ENCODE measurements at regions not wholly inside any gene's neighbourhood (a gene's known extent, or its start where the extent isn't known, plus 50 kb on each side); places are given as distances from the start of the nearest gene placed in this dataset.

- peak in 1 of 2 donors; percentile 9 for DNase-seq
- Histone ChIP-seq H2AFZ (ENCODE audit: insufficient read depth, low read length, poor library complexity) (no peak overlapping the region), H3K27me3 (ENCODE audit: insufficient read depth, low read length) (no peaks in the 10 kb centered on the region), H3K18ac (ENCODE audit: low read length) (no peak overlapping the region), H3K14ac (ENCODE audit: low read length) (no peak overlapping the region), H2BK5ac (ENCODE audit: low read depth, low read length, poor library complexity) (no peak overlapping the region), H3K4me3 (ENCODE audit: low read depth, low read length) (no peak overlapping the region), H4K8ac (ENCODE audit: low read depth, low read length) (no peak overlapping the region), H3K4ac (ENCODE audit: low read depth, low read length) (no peak overlapping the region), H3K27ac (ENCODE audit: low read depth, low read length) (no peak overlapping the region), H3K9ac (ENCODE audit: low read length) (no peak overlapping the region), H3K23ac (ENCODE audit: low read length) (no peak overlapping the region), H2AK5ac (ENCODE audit: low read length) (no peak overlapping the region), H4K91ac (ENCODE audit: low read depth, low read length) (no peak overlapping the region), H3K79me2 (ENCODE audit: control insufficient read depth, insufficient read depth, low read length, poor library complexity) (no peaks in the 10 kb centered on the region), H2BK12ac (ENCODE audit: low read length) (no peak overlapping the region), H3K4me1 (ENCODE audit: control insufficient read depth in 1 of 2, insufficient read depth in 2 of 2, low read length in 2 of 2) (peaks cover 2 to 4% of the 10 kb centered on the region in 2 experiments), H4K12ac (ENCODE audit: low read depth, low read length) (no peak overlapping the region), H2BK120ac (ENCODE audit: insufficient read depth, low read length, poor library complexity) (no peak overlapping the region), H3K79me1 (ENCODE audit: low read length) (no peaks in the 10 kb centered on the region), H3K36me3 (ENCODE audit: control insufficient read depth in 1 of 2, insufficient read depth in 2 of 2, low read length in 2 of 2) (no peaks in the 10 kb centered on the region), H3K9me3 (ENCODE audit: insufficient read depth, low read depth, low read length) (no peaks in the 10 kb centered on the region), H3K4me2 (ENCODE audit: low read length) (no peak overlapping the region)
- no CpG with 5 or more reads among the region's 7 CpGs for WGBS (ENCODE audit: extremely low coverage, insufficient coverage, insufficient read length)
Measured at GRCh38 chr16:9259914-9260608, 168.6 kb downstream of the HAPSTR1 start.

- Histone ChIP-seq H3K14ac (ENCODE audit: low read length) (no peak overlapping the region), H3K23ac (ENCODE audit: low read length) (no peak overlapping the region), H2AFZ (ENCODE audit: insufficient read depth, low read length, poor library complexity) (no peak overlapping the region), H3K4me2 (ENCODE audit: low read length) (no peak overlapping the region), H4K12ac (ENCODE audit: low read depth, low read length) (no peak overlapping the region), H2BK5ac (ENCODE audit: low read depth, low read length, poor library complexity) (no peak overlapping the region), H3K9me3 (ENCODE audit: insufficient read depth, low read depth, low read length) (no peaks in the 10 kb centered on the region), H3K9ac (ENCODE audit: low read length) (no peak overlapping the region), H2BK12ac (ENCODE audit: low read length) (no peak overlapping the region), H3K79me2 (ENCODE audit: control insufficient read depth, insufficient read depth, low read length, poor library complexity) (no peaks in the 10 kb centered on the region), H3K79me1 (ENCODE audit: low read length) (no peaks in the 10 kb centered on the region), H4K8ac (ENCODE audit: low read depth, low read length) (no peak overlapping the region), H3K4me1 (ENCODE audit: control insufficient read depth in 1 of 2, insufficient read depth in 2 of 2, low read length in 2 of 2) (peaks cover 2 to 4% of the 10 kb centered on the region in 2 experiments), H3K36me3 (ENCODE audit: control insufficient read depth in 1 of 2, insufficient read depth in 2 of 2, low read length in 2 of 2) (no peaks in the 10 kb centered on the region), H3K4me3 (ENCODE audit: low read depth, low read length) (no peak overlapping the region), H2AK5ac (ENCODE audit: low read length) (no peak overlapping the region), H3K27ac (ENCODE audit: low read depth, low read length) (no peak overlapping the region), H2BK120ac (ENCODE audit: insufficient read depth, low read length, poor library complexity) (no peak overlapping the region), H3K27me3 (ENCODE audit: insufficient read depth, low read length) (no peaks in the 10 kb centered on the region), H3K4ac (ENCODE audit: low read depth, low read length) (no peak overlapping the region), H3K18ac (ENCODE audit: low read length) (no peak overlapping the region), H4K91ac (ENCODE audit: low read depth, low read length) (no peak overlapping the region)
- DNase-seq, result peak in 1 of 2 donors; percentile 5
- WGBS (ENCODE audit: extremely low coverage, insufficient coverage, insufficient read length), result no CpG with 5 or more reads among the region's 4 CpGs
Measured at GRCh38 chr16:9260666-9261065, 169.2 kb downstream of the HAPSTR1 start.

GRCh38 chr16:9261376-9261775, 169.9 kb downstream of the HAPSTR1 start:
- Histone ChIP-seq H3K9me3 (ENCODE audit: insufficient read depth, low read depth, low read length) (no peaks in the 10 kb centered on the region), H3K4me3 (ENCODE audit: low read depth, low read length) (no peak overlapping the region), H2BK12ac (ENCODE audit: low read length) (no peak overlapping the region), H3K14ac (ENCODE audit: low read length) (no peak overlapping the region), H4K12ac (ENCODE audit: low read depth, low read length) (no peak overlapping the region), H2BK120ac (ENCODE audit: insufficient read depth, low read length, poor library complexity) (no peak overlapping the region), H3K9ac (ENCODE audit: low read length) (no peak overlapping the region), H3K79me1 (ENCODE audit: low read length) (no peaks in the 10 kb centered on the region), H3K27me3 (ENCODE audit: insufficient read depth, low read length) (no peaks in the 10 kb centered on the region), H3K4me1 (ENCODE audit: control insufficient read depth in 1 of 2, insufficient read depth in 2 of 2, low read length in 2 of 2) (peaks cover 0 to 2% of the 10 kb centered on the region in 2 experiments), H2AK5ac (ENCODE audit: low read length) (no peak overlapping the region), H3K27ac (ENCODE audit: low read depth, low read length) (no peak overlapping the region), H3K36me3 (ENCODE audit: control insufficient read depth in 1 of 2, insufficient read depth in 2 of 2, low read length in 2 of 2) (no peaks in the 10 kb centered on the region), H4K8ac (ENCODE audit: low read depth, low read length) (no peak overlapping the region), H4K91ac (ENCODE audit: low read depth, low read length) (no peak overlapping the region), H2BK5ac (ENCODE audit: low read depth, low read length, poor library complexity) (no peak overlapping the region), H3K23ac (ENCODE audit: low read length) (no peak overlapping the region), H3K4me2 (ENCODE audit: low read length) (no peak overlapping the region), H3K4ac (ENCODE audit: low read depth, low read length) (no peak overlapping the region), H3K18ac (ENCODE audit: low read length) (no peak overlapping the region), H3K79me2 (ENCODE audit: control insufficient read depth, insufficient read depth, low read length, poor library complexity) (no peaks in the 10 kb centered on the region), H2AFZ (ENCODE audit: insufficient read depth, low read length, poor library complexity) (no peak overlapping the region)
- peak; percentile 94 to 97 for DNase-seq
- no CpG with 5 or more reads among the region's 5 CpGs for WGBS (ENCODE audit: extremely low coverage, insufficient coverage, insufficient read length)

GRCh38 chr16:9262941-9263715, 171.7 kb downstream of the HAPSTR1 start:
- no peak overlapping the region for H4K12ac ChIP-seq (ENCODE audit: low read depth, low read length)
- H2BK12ac ChIP-seq (ENCODE audit: low read length), result no peak overlapping the region
- H3K79me1 ChIP-seq (ENCODE audit: low read length), result no peaks in the 10 kb centered on the region
- H3K79me2 ChIP-seq (ENCODE audit: control insufficient read depth, insufficient read depth, low read length, poor library complexity), result no peaks in the 10 kb centered on the region
- no peaks in the 10 kb centered on the region for H3K36me3 ChIP-seq (ENCODE audit: control insufficient read depth in 1 of 2, insufficient read depth in 2 of 2, low read length in 2 of 2)
- H3K4me1 ChIP-seq (ENCODE audit: control insufficient read depth in 1 of 2, insufficient read depth in 2 of 2, low read length in 2 of 2), result peaks cover 0 to 2% of the 10 kb centered on the region in 2 experiments
- no peak overlapping the region for H3K4me3 ChIP-seq (ENCODE audit: low read depth, low read length)
- no peak overlapping the region for H3K9ac ChIP-seq (ENCODE audit: low read length)
- no peak overlapping the region for H2BK120ac ChIP-seq (ENCODE audit: insufficient read depth, low read length, poor library complexity)
- H3K4me2 ChIP-seq (ENCODE audit: low read length), result no peak overlapping the region
- H4K91ac ChIP-seq (ENCODE audit: low read depth, low read length), result no peak overlapping the region
- no peak overlapping the region for H3K18ac ChIP-seq (ENCODE audit: low read length)
- no peak overlapping the region for H3K4ac ChIP-seq (ENCODE audit: low read depth, low read length)
- no peak overlapping the region for H3K23ac ChIP-seq (ENCODE audit: low read length)
- peak; percentile 61 to 83 for DNase-seq
- no peaks in the 10 kb centered on the region for H3K27me3 ChIP-seq (ENCODE audit: insufficient read depth, low read length)
- no peaks in the 10 kb centered on the region for H3K9me3 ChIP-seq (ENCODE audit: insufficient read depth, low read depth, low read length)
- no peak overlapping the region for H3K27ac ChIP-seq (ENCODE audit: low read depth, low read length)
- H2BK5ac ChIP-seq (ENCODE audit: low read depth, low read length, poor library complexity), result no peak overlapping the region
- H2AK5ac ChIP-seq (ENCODE audit: low read length), result no peak overlapping the region
- no peak overlapping the region for H2AFZ ChIP-seq (ENCODE audit: insufficient read depth, low read length, poor library complexity)
- H3K14ac ChIP-seq (ENCODE audit: low read length), result no peak overlapping the region
- H4K8ac ChIP-seq (ENCODE audit: low read depth, low read length), result no peak overlapping the region
- WGBS (ENCODE audit: extremely low coverage, insufficient coverage, insufficient read length), result no CpG with 5 or more reads among the region's 15 CpGs
